ENCODE measurements at regions not wholly inside any gene's neighbourhood (a gene's known extent, or its start where the extent isn't known, plus 50 kb on each side); places are given as distances from the start of the nearest gene placed in this dataset.

DNA sequence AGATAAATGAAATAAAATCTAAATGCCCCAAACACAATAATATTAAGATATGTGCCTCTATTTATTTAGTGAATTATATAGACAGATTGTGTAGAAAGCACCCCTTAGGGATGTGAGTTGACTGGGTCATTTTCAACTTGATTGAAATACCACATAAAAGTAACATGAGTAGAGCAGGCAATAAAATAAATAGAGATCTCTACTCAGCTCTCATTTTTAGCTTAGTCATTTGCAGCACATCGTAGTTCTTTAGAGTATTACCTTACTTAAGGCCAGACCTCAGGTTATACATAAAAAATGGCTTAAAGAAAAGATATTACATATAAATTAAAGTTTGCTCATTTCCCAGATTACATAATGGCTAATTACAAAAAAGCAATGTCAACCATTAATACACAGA, 1525.6 kb upstream of the PRR20A start:
- TF ChIP-seq HNF4G (IDR thresholded peaks at IDR 0.05) (no peak), RAD21 (IDR thresholded peaks at IDR 0.05) (no peak), TAF1 (conservative IDR thresholded peaks at IDR 0.05) (no peak), GABPA (IDR thresholded peaks at IDR 0.05 in 1 of 2, conservative IDR thresholded peaks at IDR 0.05 in 1 of 2) (no peak)
- TF ChIP-seq, protein P1, sequence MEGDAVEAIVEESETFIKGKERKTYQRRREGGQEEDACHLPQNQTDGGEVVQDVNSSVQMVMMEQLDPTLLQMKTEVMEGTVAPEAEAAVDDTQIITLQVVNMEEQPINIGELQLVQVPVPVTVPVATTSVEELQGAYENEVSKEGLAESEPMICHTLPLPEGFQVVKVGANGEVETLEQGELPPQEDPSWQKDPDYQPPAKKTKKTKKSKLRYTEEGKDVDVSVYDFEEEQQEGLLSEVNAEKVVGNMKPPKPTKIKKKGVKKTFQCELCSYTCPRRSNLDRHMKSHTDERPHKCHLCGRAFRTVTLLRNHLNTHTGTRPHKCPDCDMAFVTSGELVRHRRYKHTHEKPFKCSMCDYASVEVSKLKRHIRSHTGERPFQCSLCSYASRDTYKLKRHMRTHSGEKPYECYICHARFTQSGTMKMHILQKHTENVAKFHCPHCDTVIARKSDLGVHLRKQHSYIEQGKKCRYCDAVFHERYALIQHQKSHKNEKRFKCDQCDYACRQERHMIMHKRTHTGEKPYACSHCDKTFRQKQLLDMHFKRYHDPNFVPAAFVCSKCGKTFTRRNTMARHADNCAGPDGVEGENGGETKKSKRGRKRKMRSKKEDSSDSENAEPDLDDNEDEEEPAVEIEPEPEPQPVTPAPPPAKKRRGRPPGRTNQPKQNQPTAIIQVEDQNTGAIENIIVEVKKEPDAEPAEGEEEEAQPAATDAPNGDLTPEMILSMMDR (IDR thresholded peaks at IDR 0.05; ENCODE audit: low read depth, low read length, missing input control): no peak
